Panc1 (cell line): ENCODE measurements at regions not wholly inside any gene's neighbourhood (a gene's known extent, or its start where the extent isn't known, plus 50 kb on each side); places are given as distances from the start of the nearest gene placed in this dataset.

ENCODE experiments used
- CTCF ChIP-seq: fragments of 450-650 bp; IDR thresholded peaks from 2 replicates; pipeline ENCODE4 v1.5.1; 2017; ENCODE audit warnings: mild to moderate bottlenecking
- POLR2AphosphoS5 ChIP-seq: IDR thresholded peaks from 2 replicates; pipeline ENCODE4 v1.6.1; 2012; ENCODE audit warnings: mild to moderate bottlenecking, low read depth, low read length, moderate library complexity
- REST ChIP-seq, 2 experiments: IDR thresholded peaks; 2 replicates each; pipeline ENCODE4 v1.6.1; 2011 to 2012; ENCODE audit warnings: low read depth in 2 of 2, control low read depth in 1 of 2, low read length in 1 of 2, mild to moderate bottlenecking in 1 of 2, moderate library complexity in 1 of 2; ENCODE audit not compliant: insufficient read depth in 1 of 2
- SIN3A ChIP-seq: IDR thresholded peaks from 2 replicates; pipeline ENCODE4 v1.6.1; 2012; ENCODE audit warnings: low read depth, mild to moderate bottlenecking, low read length, moderate library complexity, borderline replicate concordance; ENCODE audit not compliant: insufficient read depth

- no peak for TF ChIP-seq POLR2AphosphoS5
- TF ChIP-seq CTCF: no peak
- TF ChIP-seq SIN3A: no peak
- no peak for TF ChIP-seq REST (IDR thresholded peaks at IDR 0.05; ENCODE audit: insufficient read depth in 1 of 2, low read depth in 2 of 2, low read length in 1 of 2)
Observed at GRCh38 chr3:64909011-64909410, 221.2 kb upstream of the ADAMTS9 start.
